Gastrocnemius medialis (tissue), 4 donors: ENCODE measurements at regions not wholly inside any gene's neighbourhood (a gene's known extent, or its start where the extent isn't known, plus 50 kb on each side); places are given as distances from the start of the nearest gene placed in this dataset.

Experiments used
- CTCF ChIP-seq, 5 experiments: fragments of 450-650 bp in 3 of 5; fragments of 200-600 bp in 2 of 5; sonication (generic) in 2 of 5; IDR thresholded peaks in 4 of 5; conservative IDR thresholded peaks in 1 of 5; 1 replicate in 4 of 5; 2 replicates in 1 of 5; pipeline ENCODE4 v1.5.1; 2016 to 2019; ENCODE audit warnings: antibody characterized with exemption in 5 of 5, mild to moderate bottlenecking in 3 of 5, moderate library complexity in 3 of 5
- POLR2A ChIP-seq, 2 donors: fragments of 450-650 bp; IDR thresholded peaks; one replicate each; pipeline ENCODE4 v1.6.1; 2017; ENCODE audit warnings: antibody characterized with exemption in 2 of 2, mild to moderate bottlenecking in 2 of 2, moderate library complexity in 2 of 2

DNA sequence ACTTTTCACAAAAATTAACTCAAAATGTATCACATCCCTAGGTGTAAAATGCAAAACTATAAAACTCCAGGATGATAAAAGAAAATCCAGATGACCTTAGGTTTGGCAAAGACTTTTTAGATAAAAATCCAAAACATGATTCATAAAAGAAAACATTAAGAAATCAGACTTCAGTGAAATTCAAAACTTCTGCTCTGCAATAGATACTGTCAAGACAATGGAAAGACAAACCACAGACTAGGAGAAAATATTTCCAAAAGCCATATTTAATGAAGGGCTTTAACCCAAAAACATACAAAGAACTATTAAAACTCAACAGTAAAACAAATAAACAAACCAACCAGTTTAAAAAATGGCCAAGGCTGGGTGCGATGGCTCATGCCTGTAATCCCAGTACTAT, 173.6 kb upstream of the SPOPL start:
- no peak for TF ChIP-seq POLR2A (IDR thresholded peaks at IDR 0.05)
- TF ChIP-seq CTCF (IDR thresholded peaks at IDR 0.05 in 4 of 5, conservative IDR thresholded peaks at IDR 0.05 in 1 of 5): no peak
